ENCODE measurements at regions not wholly inside any gene's neighbourhood (a gene's known extent, or its start where the extent isn't known, plus 50 kb on each side); places are given as distances from the start of the nearest gene placed in this dataset.
A peak's percentile ranks its signal among the peaks of the same experiment; 100 is the strongest.

- Histone ChIP-seq H3K79me2 (ENCODE audit: insufficient read depth, low read length) (no peaks in the 10 kb centered on the region), H3K36me3 (replicated peaks in 1 of 2; ENCODE audit: control insufficient read depth in 1 of 2, insufficient read depth in 2 of 2, low read length in 2 of 2) (no peaks in the 10 kb centered on the region), H4K20me1 (ENCODE audit: insufficient read depth, low read length) (no peaks in the 10 kb centered on the region), H3K9ac (ENCODE audit: insufficient read depth, low read depth, low read length) (no peak overlapping the region), H3K4me3 (replicated peaks in 1 of 3; ENCODE audit: insufficient read depth in 1 of 3, low read depth in 2 of 3, low read length in 3 of 3) (no peak overlapping the region), H3K4me2 (ENCODE audit: low read depth, low read length) (no peak overlapping the region), H3K9me3 (ENCODE audit: low read length) (no peaks in the 10 kb centered on the region), H2AFZ (ENCODE audit: low read length) (no peak overlapping the region), H3K4me1 (ENCODE audit: insufficient read depth, low read length) (peaks cover 41% of the 10 kb centered on the region), H3K27ac (ENCODE audit: extremely low read length, insufficient read depth, low read length) (no peak overlapping the region), H3K27me3 (ENCODE audit: control insufficient read depth in 1 of 2, insufficient read depth in 2 of 2, low read length in 2 of 2) (no peaks in the 10 kb centered on the region)
- no peak for FAIRE-seq
- ChIA-PET CTCF (ENCODE audit: low intra/inter-chr PET ratio, low total read pairs) (no interaction called here), POLR2A (interaction anchor here (3.2 kb wide), 1 partner anchor 176 kb away, joined by 11 read pairs; the partner anchor contains the start of gene IRS1)
- TF ChIP-seq MIXL1 (CRISPR knock-in tag; IDR thresholded peaks at IDR 0.05), result 0 out of 2 replicates have a peak, but pooled peaks have one; percentile 10
- peak; percentile 30; the same call in 1 of the 2 replicates for TF ChIP-seq MNT (IDR thresholded peaks at IDR 0.05)
- no peak for TF ChIP-seq ZBTB26 (CRISPR knock-in tag; IDR thresholded peaks at IDR 0.05; ENCODE audit: borderline replicate concordance)
- TF ChIP-seq ZNF260 (CRISPR knock-in tag; IDR thresholded peaks at IDR 0.05; ENCODE audit: borderline replicate concordance, low read depth), result no peak
- TF ChIP-seq PCBP1 (IDR thresholded peaks at IDR 0.05; ENCODE audit: borderline replicate concordance, low read depth, low read length), result no peak
- no peak for TF ChIP-seq HOXA9 (CRISPR knock-in tag; IDR thresholded peaks at IDR 0.05; ENCODE audit: borderline replicate concordance)
- in situ Hi-C loops (cut with HindIII; ENCODE audit: extremely low pct_ligation_motif_present, low pct_unique_long_range_greater_than_20kb) (loop anchor here (10.0 to 25.0 kb wide), 2 partner anchors 171 to 736 kb away; partner anchors contain the start of gene IRS1), intact Hi-C loops (cut with micrococcal nuclease; ENCODE audit: unreplicated experiment) (loop anchor here (5.0 kb wide), 1 partner anchor 591 kb away; no protein-coding TSS in a partner anchor)
- no peak for DNase-seq (ENCODE audit: low spot score)
- no TSS peak for BruUV-seq (replicated peaks)
- WGBS (ENCODE audit: low lambda C conversion rate), result 94% methylated on average over 13 of the region's 13 CpGs
- ATAC-seq, result no peak
Observed at GRCh38 chr2:226623587-226624368, 175.8 kb downstream of the IRS1 start.
